PFSK-1 (cell line): ENCODE measurements at regions not wholly inside any gene's neighbourhood (a gene's known extent, or its start where the extent isn't known, plus 50 kb on each side); places are given as distances from the start of the nearest gene placed in this dataset.

Experiments
- FOXP2 ChIP-seq: optimal IDR thresholded peaks from 2 replicates; pipeline ENCODE3; 2011; ENCODE audit warnings: borderline replicate concordance, control low read depth, inconsistent platforms; ENCODE audit not compliant: insufficient read depth; ENCODE audit errors: extremely low read length, extremely low read depth
- POLR2AphosphoS5 ChIP-seq: IDR thresholded peaks from 2 replicates; pipeline ENCODE4 v1.6.1; 2012; ENCODE audit warnings: low read depth, mild to moderate bottlenecking, control low read depth, low read length, moderate library complexity
- SIN3A ChIP-seq: IDR thresholded peaks from 2 replicates; pipeline ENCODE4 v1.6.1; 2012; ENCODE audit warnings: mild to moderate bottlenecking, low read length, moderate library complexity, borderline replicate concordance; ENCODE audit not compliant: insufficient read depth
- TAF1 ChIP-seq: IDR thresholded peaks from 2 replicates; pipeline ENCODE4 v1.6.1; 2012; ENCODE audit warnings: low read length, control low read depth, borderline replicate concordance; ENCODE audit not compliant: insufficient read depth
- TF ChIP-seq, protein P1 (sequence below), 2 experiments: IDR thresholded peaks; 2 replicates each; pipeline versions ENCODE4 v1.6.1 to v1.8.0; 2011 to 2012; ENCODE audit warnings: low read depth in 2 of 2, low read length in 2 of 2, control low read depth in 1 of 2, inconsistent platforms in 1 of 2, mild to moderate bottlenecking in 1 of 2, moderate library complexity in 1 of 2; ENCODE audit not compliant: insufficient read depth in 1 of 2

DNA sequence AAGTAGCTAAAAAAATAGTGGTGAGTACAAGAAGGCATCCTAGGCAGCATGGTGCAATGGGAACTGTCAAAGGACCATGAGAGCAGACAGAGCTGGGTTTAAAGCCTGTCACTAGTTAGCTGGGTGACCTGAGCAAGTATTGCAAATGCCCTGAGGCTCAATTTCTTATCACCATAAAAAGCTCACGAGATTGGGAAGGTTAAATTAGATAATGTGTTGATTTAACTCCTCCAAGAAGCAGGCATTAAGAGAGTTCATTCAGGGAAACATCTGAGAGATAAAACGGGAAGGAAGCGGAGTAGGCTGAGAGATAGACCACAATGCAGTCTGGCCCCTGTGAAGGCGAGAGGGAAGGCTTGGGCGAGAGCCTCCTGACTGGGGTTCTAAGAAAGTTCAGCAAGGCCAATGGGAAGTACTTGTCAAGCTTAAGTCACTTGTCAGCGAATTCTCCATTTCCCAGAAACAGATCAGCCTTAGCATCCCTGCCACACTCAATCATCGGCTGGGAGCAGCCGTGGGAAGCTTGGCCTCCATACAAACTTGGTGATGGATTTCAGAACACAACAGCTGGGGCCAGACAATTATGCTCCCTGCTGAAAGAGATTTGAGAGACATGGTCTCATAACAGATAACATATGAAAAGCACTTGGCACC, 105.5 kb downstream of the POU4F1 start:
- no peak for TF ChIP-seq TAF1
- TF ChIP-seq, protein P1, sequence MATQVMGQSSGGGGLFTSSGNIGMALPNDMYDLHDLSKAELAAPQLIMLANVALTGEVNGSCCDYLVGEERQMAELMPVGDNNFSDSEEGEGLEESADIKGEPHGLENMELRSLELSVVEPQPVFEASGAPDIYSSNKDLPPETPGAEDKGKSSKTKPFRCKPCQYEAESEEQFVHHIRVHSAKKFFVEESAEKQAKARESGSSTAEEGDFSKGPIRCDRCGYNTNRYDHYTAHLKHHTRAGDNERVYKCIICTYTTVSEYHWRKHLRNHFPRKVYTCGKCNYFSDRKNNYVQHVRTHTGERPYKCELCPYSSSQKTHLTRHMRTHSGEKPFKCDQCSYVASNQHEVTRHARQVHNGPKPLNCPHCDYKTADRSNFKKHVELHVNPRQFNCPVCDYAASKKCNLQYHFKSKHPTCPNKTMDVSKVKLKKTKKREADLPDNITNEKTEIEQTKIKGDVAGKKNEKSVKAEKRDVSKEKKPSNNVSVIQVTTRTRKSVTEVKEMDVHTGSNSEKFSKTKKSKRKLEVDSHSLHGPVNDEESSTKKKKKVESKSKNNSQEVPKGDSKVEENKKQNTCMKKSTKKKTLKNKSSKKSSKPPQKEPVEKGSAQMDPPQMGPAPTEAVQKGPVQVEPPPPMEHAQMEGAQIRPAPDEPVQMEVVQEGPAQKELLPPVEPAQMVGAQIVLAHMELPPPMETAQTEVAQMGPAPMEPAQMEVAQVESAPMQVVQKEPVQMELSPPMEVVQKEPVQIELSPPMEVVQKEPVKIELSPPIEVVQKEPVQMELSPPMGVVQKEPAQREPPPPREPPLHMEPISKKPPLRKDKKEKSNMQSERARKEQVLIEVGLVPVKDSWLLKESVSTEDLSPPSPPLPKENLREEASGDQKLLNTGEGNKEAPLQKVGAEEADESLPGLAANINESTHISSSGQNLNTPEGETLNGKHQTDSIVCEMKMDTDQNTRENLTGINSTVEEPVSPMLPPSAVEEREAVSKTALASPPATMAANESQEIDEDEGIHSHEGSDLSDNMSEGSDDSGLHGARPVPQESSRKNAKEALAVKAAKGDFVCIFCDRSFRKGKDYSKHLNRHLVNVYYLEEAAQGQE (IDR thresholded peaks at IDR 0.05; ENCODE audit: insufficient read depth in 1 of 2, low read depth in 2 of 2, low read length in 2 of 2): no peak
- TF ChIP-seq FOXP2: no peak
- no peak for TF ChIP-seq POLR2AphosphoS5
- no peak for TF ChIP-seq SIN3A

DNA sequence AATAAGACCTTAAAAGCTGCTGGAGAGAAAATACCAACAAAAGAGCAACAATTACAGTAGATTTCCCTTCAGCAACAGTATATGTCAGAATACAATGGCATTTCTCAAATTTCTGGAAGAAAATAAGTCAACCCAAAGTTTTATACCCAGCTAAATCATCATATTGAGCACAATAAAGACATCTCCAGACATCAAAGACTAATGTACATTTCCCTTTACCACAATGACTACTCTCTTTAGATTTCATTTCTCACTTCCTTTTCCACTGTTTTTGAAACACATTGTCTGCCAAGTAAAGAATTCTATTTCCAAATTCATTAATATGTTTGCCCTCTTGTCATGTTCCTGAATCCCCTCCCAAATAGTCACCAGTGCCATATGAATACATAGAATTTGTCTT, 111.4 kb downstream of the POU4F1 start:
- TF ChIP-seq POLR2AphosphoS5 (no peak), TAF1 (no peak), SIN3A (no peak)
- TF ChIP-seq, protein P1 (IDR thresholded peaks at IDR 0.05; ENCODE audit: insufficient read depth in 1 of 2, low read depth in 2 of 2, low read length in 2 of 2): no peak

DNA sequence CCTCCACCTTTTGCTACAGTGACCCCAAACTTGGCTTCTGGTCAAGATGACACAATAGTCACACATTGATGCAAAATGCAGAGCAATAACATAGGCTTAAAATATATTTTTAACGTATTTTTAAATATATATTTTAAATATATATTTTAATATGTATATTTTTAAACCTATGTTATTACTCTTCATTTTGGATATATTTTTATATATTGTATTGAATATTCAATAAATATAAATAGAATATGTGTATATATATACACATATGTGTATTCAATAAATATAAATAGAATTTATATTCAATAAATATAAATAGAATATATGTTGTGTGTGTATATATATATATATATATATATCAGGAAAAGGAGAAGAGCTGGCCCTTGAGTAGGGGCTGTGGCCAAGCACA, 115.6 kb downstream of the POU4F1 start:
- TF ChIP-seq, protein P1 (IDR thresholded peaks at IDR 0.05; ENCODE audit: insufficient read depth in 1 of 2, low read depth in 2 of 2, low read length in 2 of 2): no peak
- TF ChIP-seq TAF1: no peak
- no peak for TF ChIP-seq FOXP2
- TF ChIP-seq SIN3A: no peak
- TF ChIP-seq POLR2AphosphoS5: no peak

DNA sequence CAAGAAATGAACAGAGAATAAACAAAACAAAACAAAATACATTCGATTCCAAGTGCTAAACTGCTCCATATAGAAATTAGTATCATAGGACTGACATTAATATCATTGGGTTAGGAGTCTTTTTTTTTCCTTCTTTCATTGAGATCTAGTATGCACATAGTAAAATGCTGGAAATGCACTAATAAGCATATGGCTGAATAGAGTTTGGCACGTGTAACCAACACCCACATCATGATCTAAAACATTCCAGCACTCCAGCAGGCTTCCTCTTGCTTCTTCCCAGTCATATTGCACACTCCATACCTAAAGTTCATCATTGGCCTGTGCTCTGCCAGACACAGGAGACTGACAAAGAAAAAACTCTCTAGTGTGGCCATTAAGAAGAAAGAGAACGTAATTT, 117.5 kb downstream of the POU4F1 start:
- TF ChIP-seq FOXP2: no peak
- TF ChIP-seq SIN3A: no peak
- TF ChIP-seq, protein P1 (IDR thresholded peaks at IDR 0.05; ENCODE audit: insufficient read depth in 1 of 2, low read depth in 2 of 2, low read length in 2 of 2): no peak
- TF ChIP-seq TAF1: no peak
- no peak for TF ChIP-seq POLR2AphosphoS5

DNA sequence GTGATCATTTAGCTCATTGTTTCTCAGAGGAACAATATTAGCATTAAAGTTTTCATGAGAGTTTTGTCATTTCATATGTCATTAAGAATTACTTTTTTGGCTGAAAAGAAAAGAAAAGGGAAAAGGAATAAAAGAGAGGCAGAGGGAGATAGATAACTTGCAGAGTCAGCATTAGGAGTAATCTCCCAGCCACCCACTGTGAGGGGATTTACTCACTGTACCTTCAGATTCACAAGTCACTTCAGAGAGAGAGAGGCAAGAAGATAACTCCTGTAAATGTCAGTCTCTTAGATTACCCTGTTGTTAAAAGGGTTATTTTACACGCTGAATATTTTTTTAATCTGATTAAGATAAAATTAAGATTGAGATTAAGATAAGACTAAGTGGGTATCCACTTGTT, 125.2 kb downstream of the POU4F1 start:
- no peak for TF ChIP-seq TAF1
- no peak for TF ChIP-seq POLR2AphosphoS5
- TF ChIP-seq SIN3A: no peak
- TF ChIP-seq FOXP2: no peak
- TF ChIP-seq, protein P1 (IDR thresholded peaks at IDR 0.05; ENCODE audit: insufficient read depth in 1 of 2, low read depth in 2 of 2, low read length in 2 of 2): no peak
